ENCODE measurements at regions not wholly inside any gene's neighbourhood (a gene's known extent, or its start where the extent isn't known, plus 50 kb on each side); places are given as distances from the start of the nearest gene placed in this dataset.
A peak's percentile ranks its signal among the peaks of the same experiment; 100 is the strongest.

DNA sequence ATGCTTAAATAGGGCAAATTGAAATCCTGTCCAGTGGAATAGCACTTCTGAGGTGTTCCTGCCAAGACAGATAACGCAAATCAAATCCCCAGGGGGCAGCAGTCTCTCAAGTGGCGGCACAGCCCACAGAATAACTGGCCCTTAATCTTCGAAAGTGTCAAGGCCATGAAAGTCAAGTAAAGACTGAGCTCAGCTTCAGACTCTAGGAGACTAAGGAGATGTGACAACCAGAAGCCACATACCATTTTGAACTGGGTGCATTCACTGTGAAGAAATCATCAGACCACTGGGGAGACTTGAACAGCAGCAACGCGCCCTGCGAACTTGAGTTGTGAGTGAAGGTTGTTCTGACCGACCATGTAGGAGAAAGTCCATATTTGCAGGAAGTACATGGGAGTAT lies 66.0 kb upstream of the ASAP2 start:
- no peak overlapping the region for H3K27ac ChIP-seq (ENCODE audit: extremely low read length, insufficient read depth, low read length)
- WGBS (ENCODE audit: low lambda C conversion rate): 40% methylated on average over 7 of the region's 7 CpGs
- TF ChIP-seq SMAD1 (CRISPR knock-in tag; IDR thresholded peaks at IDR 0.05; ENCODE audit: borderline replicate concordance, low read depth): no peak
- TF ChIP-seq ZNF841 (CRISPR knock-in tag; IDR thresholded peaks at IDR 0.05; ENCODE audit: borderline replicate concordance): no peak
- TF ChIP-seq, protein P1, sequence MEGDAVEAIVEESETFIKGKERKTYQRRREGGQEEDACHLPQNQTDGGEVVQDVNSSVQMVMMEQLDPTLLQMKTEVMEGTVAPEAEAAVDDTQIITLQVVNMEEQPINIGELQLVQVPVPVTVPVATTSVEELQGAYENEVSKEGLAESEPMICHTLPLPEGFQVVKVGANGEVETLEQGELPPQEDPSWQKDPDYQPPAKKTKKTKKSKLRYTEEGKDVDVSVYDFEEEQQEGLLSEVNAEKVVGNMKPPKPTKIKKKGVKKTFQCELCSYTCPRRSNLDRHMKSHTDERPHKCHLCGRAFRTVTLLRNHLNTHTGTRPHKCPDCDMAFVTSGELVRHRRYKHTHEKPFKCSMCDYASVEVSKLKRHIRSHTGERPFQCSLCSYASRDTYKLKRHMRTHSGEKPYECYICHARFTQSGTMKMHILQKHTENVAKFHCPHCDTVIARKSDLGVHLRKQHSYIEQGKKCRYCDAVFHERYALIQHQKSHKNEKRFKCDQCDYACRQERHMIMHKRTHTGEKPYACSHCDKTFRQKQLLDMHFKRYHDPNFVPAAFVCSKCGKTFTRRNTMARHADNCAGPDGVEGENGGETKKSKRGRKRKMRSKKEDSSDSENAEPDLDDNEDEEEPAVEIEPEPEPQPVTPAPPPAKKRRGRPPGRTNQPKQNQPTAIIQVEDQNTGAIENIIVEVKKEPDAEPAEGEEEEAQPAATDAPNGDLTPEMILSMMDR (CRISPR knock-in tag; IDR thresholded peaks at IDR 0.05): peak; percentile 19; the same call in 1 of the 2 replicates
- TF ChIP-seq PRMT3 (CRISPR knock-in tag; IDR thresholded peaks at IDR 0.05; ENCODE audit: borderline replicate concordance, low read depth): no peak
- TF ChIP-seq STAG1 (CRISPR knock-in tag; IDR thresholded peaks at IDR 0.05): peak; percentile 29
- in situ Hi-C loops (cut with HindIII; ENCODE audit: extremely low pct_ligation_motif_present, low pct_unique_long_range_greater_than_20kb): loop anchor here (10.0 kb wide), 4 partner anchors 64 to 294 kb away; partner anchors contain the start of gene ASAP2
- FAIRE-seq (no peak), DNase-seq (ENCODE audit: low spot score) (no peak), ATAC-seq (no peak)
- no peaks in the 10 kb centered on the region for H3K79me2 ChIP-seq (ENCODE audit: insufficient read depth, low read length)
- no peak overlapping the region for H2AFZ ChIP-seq (ENCODE audit: low read length)
- H3K4me1 ChIP-seq (ENCODE audit: insufficient read depth, low read length): peaks cover 53% of the 10 kb centered on the region
- ChIA-PET CTCF (ENCODE audit: low intra/inter-chr PET ratio, low total read pairs) (no interaction called here), POLR2A (no interaction called here)
- no TSS peak for BruUV-seq (replicated peaks)
- H3K36me3 ChIP-seq (replicated peaks in 1 of 2; ENCODE audit: control insufficient read depth in 1 of 2, insufficient read depth in 2 of 2, low read length in 2 of 2): no peaks in the 10 kb centered on the region
- H3K4me2 ChIP-seq (ENCODE audit: low read depth, low read length): no peak overlapping the region
- intact Hi-C loops (cut with micrococcal nuclease; ENCODE audit: unreplicated experiment): no loop called here
- H4K20me1 ChIP-seq (ENCODE audit: insufficient read depth, low read length): no peaks in the 10 kb centered on the region
- no peak overlapping the region for H3K4me3 ChIP-seq (replicated peaks in 1 of 3; ENCODE audit: insufficient read depth in 1 of 3, low read depth in 2 of 3, low read length in 3 of 3)
- H3K9ac ChIP-seq (ENCODE audit: insufficient read depth, low read depth, low read length): no peak overlapping the region
- H3K27me3 ChIP-seq (ENCODE audit: control insufficient read depth in 1 of 2, insufficient read depth in 2 of 2, low read length in 2 of 2): peaks cover 3 to 19% of the 10 kb centered on the region in 2 experiments; a peak in 3 of 5 replicates
- H3K9me3 ChIP-seq (ENCODE audit: low read length): no peaks in the 10 kb centered on the region

Data from HepG2 (cell line).